BLaER1 treated with 17β-estradiol and CSF1 and Interleukin-3, amounts not matched to agents 10 nM and 100 nM (cell line): ENCODE measurements at regions not wholly inside any gene's neighbourhood (a gene's known extent, or its start where the extent isn't known, plus 50 kb on each side); places are given as distances from the start of the nearest gene placed in this dataset.

Source experiments
- H3K27ac ChIP-seq, 11 experiments: shearing (Covaris generic); formaldehyde crosslinking; 2 replicates each; pipeline ENCODE4 v1.8.1; 2022
- H3K27me3 ChIP-seq, 11 experiments: shearing (Covaris generic); formaldehyde crosslinking; 2 replicates each; pipeline ENCODE4 v1.8.1; 2022
- H3K36me3 ChIP-seq, 11 experiments: shearing (Covaris generic); formaldehyde crosslinking; 2 replicates each; pipeline ENCODE4 v1.8.1; 2022
- H3K4me1 ChIP-seq, 10 experiments: shearing (Covaris generic); formaldehyde crosslinking; 2 replicates each; pipeline ENCODE4 v1.8.1; 2022
- H3K4me2 ChIP-seq, 11 experiments: shearing (Covaris generic); formaldehyde crosslinking; 2 replicates each; pipeline ENCODE4 v1.8.1; 2022
- H3K4me3 ChIP-seq, 10 experiments: shearing (Covaris generic); formaldehyde crosslinking; 2 replicates each; pipeline ENCODE4 v1.8.1; 2022
- H3K9ac ChIP-seq, 11 experiments: shearing (Covaris generic); formaldehyde crosslinking; 2 replicates each; pipeline ENCODE4 v1.8.1; 2022
- H3K9me3 ChIP-seq, 11 experiments: shearing (Covaris generic); formaldehyde crosslinking; replicated peaks in 1 of 11; 2 replicates each; pipeline ENCODE4 v1.8.1; 2022
- H4K20me1 ChIP-seq, 11 experiments: shearing (Covaris generic); formaldehyde crosslinking; 2 replicates each; pipeline ENCODE4 v1.8.1; 2022
- Cebpa-rat ChIP-seq, 11 experiments: shearing (Covaris generic); IDR thresholded peaks; 2 replicates each; pipeline ENCODE4 v1.8.1; 2022

GRCh38 chr7:25069900-25070443 lies 55.1 kb downstream of the CYCS start:
- peak overlapping the region; percentile 6 to 66 (median 52); a peak in 18 of 22 replicates for H3K9ac ChIP-seq
- no peaks in the 10 kb centered on the region for H3K9me3 ChIP-seq
- H3K4me3 ChIP-seq, result peak overlapping the region in 8 of 10 experiments; percentile 5 to 51 (median 41); a peak in 12 of 20 replicates
- H3K4me1 ChIP-seq, result peaks cover 4 to 23% (median 13%) of the 10 kb centered on the region in 10 experiments; a peak in 17 of 20 replicates
- no peaks in the 10 kb centered on the region for H4K20me1 ChIP-seq
- peak overlapping the region in 8 of 11 experiments; percentile 14 to 59 (median 46); a peak in 13 of 22 replicates for H3K27ac ChIP-seq
- peak overlapping the region; percentile 60 to 83 (median 72) for H3K4me2 ChIP-seq
- H3K36me3 ChIP-seq, result no peaks in the 10 kb centered on the region
- TF ChIP-seq Cebpa-rat (IDR thresholded peaks at IDR 0.05), result peak in 3 of 11 experiments; percentile 7 to 47 (median 42); a peak in 3 of 22 replicates
- no peaks in the 10 kb centered on the region for H3K27me3 ChIP-seq

GRCh38 chr7:25068502-25069213 lies 56.4 kb downstream of the CYCS start:
- TF ChIP-seq Cebpa-rat (IDR thresholded peaks at IDR 0.05), result no peak
- H3K4me1 ChIP-seq, result peaks cover 4 to 20% (median 13%) of the 10 kb centered on the region in 10 experiments; a peak in 17 of 20 replicates
- H3K4me3 ChIP-seq, result no peak overlapping the region
- no peaks in the 10 kb centered on the region for H4K20me1 ChIP-seq
- no peaks in the 10 kb centered on the region for H3K27me3 ChIP-seq
- H3K27ac ChIP-seq, result 0 out of 22 replicates have a peak overlapping the region, but pooled peaks of 1 of the 11 experiments have one; percentile 59
- H3K4me2 ChIP-seq, result peak overlapping the region in 5 of 11 experiments; percentile 60 to 83 (median 70); a peak in 6 of 22 replicates
- H3K9me3 ChIP-seq, result 0 out of 22 replicates have a peak, but pooled peaks cover 0 to 2% (median 0%) of the 10 kb centered on the region in 11 experiments
- no peak overlapping the region for H3K9ac ChIP-seq
- H3K36me3 ChIP-seq, result no peaks in the 10 kb centered on the region

- H3K36me3 ChIP-seq, result no peaks in the 10 kb centered on the region
- H3K27me3 ChIP-seq, result no peaks in the 10 kb centered on the region
- 0 out of 22 replicates have a peak, but pooled peaks cover 0 to 4% (median 0%) of the 10 kb centered on the region in 11 experiments for H3K9me3 ChIP-seq
- no peak for TF ChIP-seq Cebpa-rat (IDR thresholded peaks at IDR 0.05)
- H3K4me2 ChIP-seq, result no peak overlapping the region
- H3K4me1 ChIP-seq, result peaks cover 4 to 13% (median 7%) of the 10 kb centered on the region in 10 experiments; a peak in 16 of 20 replicates
- H3K4me3 ChIP-seq, result no peak overlapping the region
- no peaks in the 10 kb centered on the region for H4K20me1 ChIP-seq
- 0 out of 22 replicates have a peak overlapping the region, but pooled peaks of 1 of the 11 experiments have one; percentile 29 for H3K9ac ChIP-seq
- no peak overlapping the region for H3K27ac ChIP-seq
These were observed 57.1 kb downstream of the CYCS start for GRCh38 chr7:25067726-25068501.

DNA sequence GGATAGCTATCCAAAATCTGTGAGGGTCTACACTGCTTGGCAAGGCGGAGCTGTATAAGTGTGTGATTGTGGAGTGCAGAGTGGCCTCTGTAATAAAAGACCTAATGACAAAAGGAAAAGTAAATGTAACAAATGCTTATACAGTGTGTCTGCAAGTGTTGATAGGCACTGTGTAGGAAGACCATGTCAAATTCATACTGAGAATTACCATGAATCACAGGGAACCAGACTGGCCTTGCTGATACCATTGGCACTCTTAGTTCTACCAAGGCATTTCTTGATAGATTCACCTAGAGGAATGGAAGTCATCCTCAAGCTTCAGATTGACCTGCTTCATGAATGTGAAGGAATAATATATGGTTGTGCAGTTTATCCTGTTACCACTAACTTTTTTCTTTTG lies 58.8 kb downstream of the CYCS start:
- 0 out of 22 replicates have a peak, but pooled peaks cover 0 to 4% (median 0%) of the 10 kb centered on the region in 11 experiments for H3K9me3 ChIP-seq
- H4K20me1 ChIP-seq, result no peaks in the 10 kb centered on the region
- no peaks in the 10 kb centered on the region for H3K36me3 ChIP-seq
- H3K27ac ChIP-seq, result no peak overlapping the region
- H3K9ac ChIP-seq, result no peak overlapping the region
- H3K4me3 ChIP-seq, result no peak overlapping the region
- H3K27me3 ChIP-seq, result no peaks in the 10 kb centered on the region
- no peak overlapping the region for H3K4me2 ChIP-seq
- H3K4me1 ChIP-seq, result peaks cover 4 to 11% (median 7%) of the 10 kb centered on the region in 10 experiments; a peak in 13 of 20 replicates
- no peak for TF ChIP-seq Cebpa-rat (IDR thresholded peaks at IDR 0.05)

DNA sequence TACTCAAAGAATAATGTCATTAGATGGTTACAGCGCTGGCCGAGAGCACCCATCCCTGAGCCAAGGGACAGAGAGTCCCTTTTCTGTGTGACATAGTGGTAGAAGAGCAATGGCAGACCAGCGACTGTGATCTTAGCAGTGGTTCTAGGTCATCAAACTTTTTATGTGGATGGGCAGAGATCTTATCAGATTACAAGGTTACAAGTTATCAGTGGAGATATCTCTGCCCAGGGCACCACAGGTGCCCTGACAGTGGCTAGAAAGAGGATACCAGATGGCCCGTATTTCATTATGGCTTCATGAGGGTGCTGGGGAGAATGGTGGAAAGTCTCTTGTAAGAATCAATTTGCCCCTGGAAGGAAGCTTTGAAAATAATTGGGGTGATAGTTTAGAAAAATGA lies 62.7 kb downstream of the CYCS start:
- no peak overlapping the region for H3K4me3 ChIP-seq
- H3K9me3 ChIP-seq, result 0 out of 22 replicates have a peak, but pooled peaks cover 0 to 4% (median 0%) of the 10 kb centered on the region in 11 experiments
- H3K27me3 ChIP-seq, result no peaks in the 10 kb centered on the region
- no peak for TF ChIP-seq Cebpa-rat (IDR thresholded peaks at IDR 0.05)
- no peaks in the 10 kb centered on the region for H3K4me1 ChIP-seq
- H3K9ac ChIP-seq, result no peak overlapping the region
- no peaks in the 10 kb centered on the region for H4K20me1 ChIP-seq
- no peaks in the 10 kb centered on the region for H3K36me3 ChIP-seq
- no peak overlapping the region for H3K4me2 ChIP-seq
- H3K27ac ChIP-seq, result no peak overlapping the region

GRCh38 chr7:25060487-25061055 lies 64.5 kb downstream of the CYCS start:
- no peak for TF ChIP-seq Cebpa-rat (IDR thresholded peaks at IDR 0.05)
- Histone ChIP-seq H3K36me3 (no peaks in the 10 kb centered on the region), H3K27ac (no peak overlapping the region), H3K9ac (no peak overlapping the region), H3K4me2 (no peak overlapping the region), H3K4me1 (no peaks in the 10 kb centered on the region), H3K4me3 (no peak overlapping the region), H3K9me3 (0 out of 22 replicates have a peak, but pooled peaks cover 0 to 4% (median 0%) of the 10 kb centered on the region in 11 experiments), H3K27me3 (no peaks in the 10 kb centered on the region), H4K20me1 (no peaks in the 10 kb centered on the region)

GRCh38 chr7:25059576-25059975 lies 65.5 kb downstream of the CYCS start:
- Histone ChIP-seq H3K36me3 (no peaks in the 10 kb centered on the region), H3K4me1 (no peaks in the 10 kb centered on the region), H3K9ac (no peak overlapping the region), H3K4me3 (no peak overlapping the region), H4K20me1 (no peaks in the 10 kb centered on the region), H3K4me2 (no peak overlapping the region), H3K27me3 (no peaks in the 10 kb centered on the region), H3K27ac (no peak overlapping the region), H3K9me3 (0 out of 22 replicates have a peak, but pooled peaks cover 0 to 4% (median 0%) of the 10 kb centered on the region in 11 experiments)
- TF ChIP-seq Cebpa-rat (IDR thresholded peaks at IDR 0.05), result no peak

DNA sequence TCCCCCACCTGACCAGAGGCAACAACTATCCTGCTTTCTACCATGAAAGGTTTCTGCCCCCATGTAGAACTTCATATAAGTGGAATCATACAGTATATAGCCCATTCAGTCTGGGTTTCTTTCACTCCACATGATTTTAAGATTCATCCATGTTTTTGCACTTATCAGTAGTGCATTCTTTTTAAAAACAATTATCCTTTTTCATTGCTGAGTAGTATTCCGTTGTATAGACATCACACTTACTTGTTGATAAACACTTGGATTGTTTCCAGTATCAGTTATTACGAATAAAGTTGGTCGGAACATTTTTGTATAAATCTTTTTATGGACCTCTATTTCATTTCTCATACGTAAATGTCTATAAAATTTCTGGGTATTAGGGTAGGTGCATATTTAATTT lies 68.7 kb downstream of the CYCS start:
- Histone ChIP-seq H4K20me1 (no peaks in the 10 kb centered on the region), H3K4me2 (no peak overlapping the region), H3K36me3 (no peaks in the 10 kb centered on the region), H3K4me3 (no peak overlapping the region), H3K4me1 (no peaks in the 10 kb centered on the region), H3K27ac (no peak overlapping the region), H3K27me3 (no peaks in the 10 kb centered on the region), H3K9ac (no peak overlapping the region), H3K9me3 (no peaks in the 10 kb centered on the region)
- no peak for TF ChIP-seq Cebpa-rat (IDR thresholded peaks at IDR 0.05)
